A172 (cell line): ENCODE measurements at regions not wholly inside any gene's neighbourhood (a gene's known extent, or its start where the extent isn't known, plus 50 kb on each side); places are given as distances from the start of the nearest gene placed in this dataset.

Experiments
- DNase-seq: peaks from one replicate; pipeline ENCODE4 v3.0.0-alpha.2; 2015; ENCODE audit warnings: low spot score

DNA sequence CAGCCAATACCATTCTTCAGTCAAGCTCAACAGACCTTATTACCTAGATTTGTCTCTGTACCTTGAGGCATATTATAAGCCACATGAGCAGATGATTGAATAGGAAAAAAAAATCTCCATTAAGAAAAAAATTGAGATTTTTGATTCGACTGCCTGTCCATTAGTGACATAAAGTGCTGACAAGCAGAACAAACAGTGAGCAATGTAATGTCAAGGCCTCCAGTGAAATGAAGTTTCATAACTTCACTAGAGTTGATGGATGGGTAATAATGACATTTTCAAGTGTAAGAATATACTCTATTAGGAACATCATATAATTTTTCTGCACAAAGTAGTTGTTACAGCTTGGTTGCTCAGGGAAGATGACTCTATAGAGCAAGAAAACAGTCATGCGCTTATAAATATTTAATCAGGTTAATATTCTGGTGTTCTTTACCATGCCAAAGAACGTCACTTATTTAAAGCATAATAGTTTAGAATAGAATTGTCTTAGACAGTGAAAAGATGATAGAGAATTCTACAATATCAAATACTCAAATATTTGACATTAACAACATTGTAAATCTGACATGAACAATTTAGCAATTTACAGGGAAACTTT is 783.7 kb downstream of the EPHA7 start:
- DNase-seq, result no peak

- DNase-seq, result no peak
These were observed 784.8 kb downstream of the EPHA7 start for GRCh38 chr6:92634561-92634960.

DNA sequence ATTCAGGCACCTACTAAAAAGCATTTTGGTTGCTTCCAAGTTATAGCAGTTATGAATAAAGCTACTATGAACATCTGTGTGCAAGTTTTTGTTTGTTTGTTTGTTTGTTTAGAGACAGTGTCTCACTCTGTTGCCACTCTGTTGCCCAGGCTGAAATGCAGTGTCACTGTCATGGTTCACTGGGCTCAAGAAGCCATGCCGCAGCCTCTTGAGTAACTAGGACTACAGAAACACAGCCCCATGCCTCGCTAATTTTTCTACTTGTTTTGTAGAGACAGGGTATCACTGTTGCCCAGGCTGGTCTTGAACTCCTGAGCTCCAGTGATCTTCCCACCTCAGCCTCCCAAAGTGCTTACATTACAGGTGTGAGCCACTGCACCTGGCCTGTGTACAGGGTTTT is 795.9 kb downstream of the EPHA7 start:
- no peak for DNase-seq

GRCh38 chr6:92617721-92618120 is 801.6 kb downstream of the EPHA7 start:
- DNase-seq, result no peak

GRCh38 chr6:92608751-92609150 is 810.6 kb downstream of the EPHA7 start:
- DNase-seq, result no peak

- no peak for DNase-seq
These were observed 826.2 kb downstream of the EPHA7 start for GRCh38 chr6:92593201-92593600.

DNA sequence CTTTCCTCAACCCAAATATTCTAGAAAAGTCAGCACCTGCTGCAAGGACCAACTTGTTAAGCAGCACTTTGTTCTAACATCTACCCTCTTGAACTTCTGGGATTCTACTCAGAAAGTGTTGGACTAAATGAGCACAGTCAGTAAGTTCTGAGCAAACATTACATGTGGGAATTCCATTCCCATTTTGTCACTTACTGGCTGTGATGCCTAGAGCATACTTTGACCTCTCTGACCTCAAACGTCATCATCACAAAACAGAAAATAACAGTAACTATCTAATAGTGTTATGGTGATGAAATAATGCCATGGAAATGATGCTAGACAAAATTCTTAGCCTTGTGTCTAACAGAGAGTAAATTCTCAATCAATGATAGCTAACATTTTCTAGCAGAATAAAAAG is 829.4 kb downstream of the EPHA7 start:
- DNase-seq, result no peak

DNA sequence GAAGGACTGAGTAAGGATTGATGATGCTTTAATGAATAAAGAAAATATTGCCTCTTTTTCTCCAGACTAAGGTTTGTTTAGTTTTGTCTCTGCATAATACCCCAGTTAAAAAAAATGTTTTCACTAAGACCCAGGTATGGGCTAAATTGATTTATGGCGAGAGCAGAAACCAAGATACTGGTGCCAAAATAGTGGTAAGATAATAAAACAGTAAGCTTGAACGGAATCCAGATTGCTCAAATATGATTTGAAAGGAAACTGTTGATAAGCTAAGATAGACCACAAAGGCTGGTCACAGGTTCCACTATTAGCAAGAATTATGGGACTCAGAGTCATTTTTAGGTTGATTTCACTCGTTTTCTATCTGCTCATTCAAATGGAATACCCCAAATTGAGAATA is 831.2 kb downstream of the EPHA7 start:
- no peak for DNase-seq

DNA sequence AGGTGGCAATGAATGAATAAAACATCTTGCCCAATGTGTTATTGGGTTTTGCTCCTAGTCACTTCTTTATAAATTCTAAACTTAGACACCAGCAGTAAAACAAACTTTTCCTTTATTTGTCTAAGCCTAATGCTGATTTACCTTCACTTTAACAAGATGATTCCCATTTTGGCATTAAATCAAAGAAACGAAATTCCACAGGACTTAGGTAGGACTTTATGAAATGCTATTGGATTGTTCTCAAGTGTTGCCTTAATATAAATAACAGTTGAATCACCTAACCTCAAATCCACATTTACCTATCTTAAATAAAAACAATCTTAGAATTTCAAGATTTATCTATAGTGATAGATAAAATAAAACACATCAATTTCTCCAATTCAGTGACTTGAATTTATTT is 831.8 kb downstream of the EPHA7 start:
- DNase-seq, result no peak

- DNase-seq, result no peak
These were observed 833.0 kb downstream of the EPHA7 start for GRCh38 chr6:92586236-92586977.

- DNase-seq, result no peak
These were observed 837.1 kb downstream of the EPHA7 start for GRCh38 chr6:92582211-92582610.

- DNase-seq, result peak; percentile 37
These were observed 842.2 kb downstream of the EPHA7 start for GRCh38 chr6:92577077-92577719.

DNA sequence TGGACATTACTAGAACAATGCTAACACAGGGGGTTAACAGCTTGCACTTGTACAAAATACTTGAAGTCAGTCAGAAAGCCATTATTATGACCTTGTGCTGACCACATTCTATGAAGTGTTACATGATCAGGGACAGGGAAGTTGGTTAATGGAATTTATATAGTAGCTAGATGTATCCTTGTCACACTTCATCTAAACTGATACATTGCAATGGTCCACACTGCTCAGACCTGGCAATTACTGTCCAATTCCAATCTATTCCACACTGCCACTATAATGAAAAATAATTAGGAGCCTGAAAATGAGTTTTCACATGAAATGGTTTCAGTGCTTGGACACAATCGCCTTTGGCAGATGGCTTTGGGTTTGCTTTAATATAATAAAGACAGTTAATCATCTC is 850.8 kb downstream of the EPHA7 start:
- DNase-seq, result no peak

- no peak for DNase-seq
These were observed 852.7 kb downstream of the EPHA7 start for GRCh38 chr6:92566632-92567031.

- no peak for DNase-seq
These were observed 855.0 kb downstream of the EPHA7 start for GRCh38 chr6:92564376-92564775.

- DNase-seq, result no peak
These were observed 859.7 kb downstream of the EPHA7 start for GRCh38 chr6:92559611-92560010.

GRCh38 chr6:92559003-92559402 is 860.4 kb downstream of the EPHA7 start:
- DNase-seq, result no peak

DNA sequence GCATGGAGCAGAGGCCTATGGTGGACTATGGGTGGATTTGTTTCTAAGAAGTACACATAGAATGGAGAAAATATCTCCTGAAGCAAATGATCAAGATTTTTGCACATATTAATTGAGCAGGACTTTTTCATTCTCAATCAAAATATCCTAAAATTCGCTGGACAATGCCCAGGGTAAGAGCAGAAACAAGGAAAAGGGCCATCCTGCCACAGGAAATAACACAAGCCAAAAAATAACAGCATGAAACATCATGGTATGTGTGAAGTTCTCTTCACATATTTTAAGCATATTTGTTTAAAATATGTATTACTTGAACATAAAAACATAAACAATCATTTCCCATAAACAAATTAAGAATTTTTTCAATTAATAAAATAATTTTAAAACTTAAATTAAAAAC is 868.9 kb downstream of the EPHA7 start:
- DNase-seq, result no peak

DNA sequence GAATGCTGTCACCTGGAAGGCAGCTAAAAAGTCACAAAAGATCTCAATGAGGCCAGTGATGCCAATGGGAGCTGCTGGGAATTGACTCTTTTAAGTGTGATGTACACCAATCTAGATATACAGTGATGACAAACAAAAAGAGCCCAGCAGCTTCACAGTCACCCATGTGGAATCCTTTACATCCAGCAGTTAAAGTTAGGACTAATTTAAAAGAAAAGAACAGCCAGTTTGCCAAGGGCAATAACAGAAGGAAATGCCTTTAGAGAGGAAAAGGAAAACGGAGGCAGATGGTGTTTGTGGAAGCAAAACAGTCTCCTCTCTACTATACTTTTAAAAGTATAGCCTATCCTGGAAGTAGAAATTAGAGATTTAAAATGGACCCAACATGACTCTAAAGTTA is 873.5 kb downstream of the EPHA7 start:
- no peak for DNase-seq

- no peak for DNase-seq
These were observed 877.8 kb downstream of the EPHA7 start for GRCh38 chr6:92541448-92542060.

GRCh38 chr6:92538926-92539325 is 880.4 kb downstream of the EPHA7 start:
- no peak for DNase-seq

- DNase-seq, result no peak
These were observed 881.1 kb downstream of the EPHA7 start for GRCh38 chr6:92538275-92538674.

DNA sequence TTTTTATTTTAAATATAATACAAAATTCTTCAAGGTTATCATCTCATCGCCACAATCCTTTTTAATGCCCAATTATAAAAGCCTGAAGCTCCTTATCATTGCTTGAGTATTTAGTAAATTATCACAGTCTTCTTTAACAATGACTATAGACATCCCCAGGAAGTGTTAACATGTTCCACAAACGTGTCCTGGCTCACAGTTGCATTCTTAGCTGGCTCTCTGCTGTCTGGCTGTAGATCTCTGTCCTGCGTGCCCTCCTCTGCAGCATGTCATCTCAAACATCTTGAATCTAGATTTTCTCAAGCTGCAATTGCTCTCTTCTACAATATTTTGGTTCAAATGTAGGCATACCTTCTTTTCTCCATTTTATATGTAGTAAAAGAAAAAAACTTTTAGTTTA is 885.2 kb downstream of the EPHA7 start:
- DNase-seq, result no peak
